Effector memory CD4-positive, alpha-beta T cell (primary cell): ENCODE measurements at regions not wholly inside any gene's neighbourhood (a gene's known extent, or its start where the extent isn't known, plus 50 kb on each side); places are given as distances from the start of the nearest gene placed in this dataset.

Experiments used
- DNase-seq, 3 donors: peaks; one replicate each; pipeline ENCODE4 v3.0.0-alpha.2; 2020
- H3K27ac ChIP-seq: 2 replicates; pipeline ENCODE4 v1.7.0; 2013; ENCODE audit warnings: mild to moderate bottlenecking, low read length, moderate library complexity; ENCODE audit not compliant: insufficient read depth, poor library complexity, severe bottlenecking
- H3K27me3 ChIP-seq: replicated peaks from 2 replicates; pipeline ENCODE4 v1.7.0; 2013; ENCODE audit warnings: mild to moderate bottlenecking, low read length; ENCODE audit not compliant: insufficient read depth, control insufficient read depth, poor library complexity, severe bottlenecking
- H3K36me3 ChIP-seq: 2 replicates; pipeline ENCODE4 v1.7.0; 2013; ENCODE audit warnings: mild to moderate bottlenecking, low read length, moderate library complexity; ENCODE audit not compliant: control insufficient read depth, insufficient read depth
- H3K4me1 ChIP-seq: 2 replicates; pipeline ENCODE4 v1.7.0; 2013; ENCODE audit warnings: low read length, mild to moderate bottlenecking; ENCODE audit not compliant: control insufficient read depth, insufficient read depth, poor library complexity, severe bottlenecking
- H3K4me3 ChIP-seq: 2 replicates; pipeline ENCODE4 v1.7.0; 2013; ENCODE audit warnings: low read length, low read depth, mild to moderate bottlenecking; ENCODE audit not compliant: insufficient read depth, poor library complexity, severe bottlenecking
- H3K9me3 ChIP-seq: 2 replicates; pipeline ENCODE4 v1.7.0; 2013; ENCODE audit warnings: mild to moderate bottlenecking, low read length, moderate library complexity; ENCODE audit not compliant: control insufficient read depth

- Histone ChIP-seq H3K36me3 (no peaks in the 10 kb centered on the region), H3K4me3 (no peak overlapping the region), H3K27ac (no peak overlapping the region), H3K9me3 (no peaks in the 10 kb centered on the region), H3K4me1 (no peaks in the 10 kb centered on the region), H3K27me3 (no peaks in the 10 kb centered on the region)
- no peak for DNase-seq
Observed at GRCh38 chr10:8556321-8556720, 501.8 kb downstream of the GATA3 start.

- no peaks in the 10 kb centered on the region for H3K36me3 ChIP-seq
- no peaks in the 10 kb centered on the region for H3K9me3 ChIP-seq
- no peaks in the 10 kb centered on the region for H3K4me1 ChIP-seq
- no peak for DNase-seq
- no peak overlapping the region for H3K4me3 ChIP-seq
- H3K27ac ChIP-seq: no peak overlapping the region
- H3K27me3 ChIP-seq: no peaks in the 10 kb centered on the region
Observed at GRCh38 chr10:8563478-8563877, 509.0 kb downstream of the GATA3 start.

GRCh38 chr10:8566737-8567136, 512.2 kb downstream of the GATA3 start:
- no peaks in the 10 kb centered on the region for H3K36me3 ChIP-seq
- H3K4me1 ChIP-seq: no peaks in the 10 kb centered on the region
- H3K4me3 ChIP-seq: no peak overlapping the region
- peaks cover 3% of the 10 kb centered on the region for H3K27me3 ChIP-seq
- DNase-seq: no peak
- H3K27ac ChIP-seq: no peak overlapping the region
- no peaks in the 10 kb centered on the region for H3K9me3 ChIP-seq

- Histone ChIP-seq H3K9me3 (no peaks in the 10 kb centered on the region), H3K36me3 (no peaks in the 10 kb centered on the region), H3K27me3 (peaks cover 3% of the 10 kb centered on the region), H3K4me1 (no peaks in the 10 kb centered on the region), H3K27ac (no peak overlapping the region), H3K4me3 (no peak overlapping the region)
- no peak for DNase-seq
Observed at GRCh38 chr10:8568401-8568800, 513.9 kb downstream of the GATA3 start.

- Histone ChIP-seq H3K27me3 (peaks cover 3% of the 10 kb centered on the region), H3K9me3 (no peaks in the 10 kb centered on the region), H3K4me3 (no peak overlapping the region), H3K27ac (no peak overlapping the region), H3K4me1 (no peaks in the 10 kb centered on the region), H3K36me3 (no peaks in the 10 kb centered on the region)
- no peak for DNase-seq
Observed at GRCh38 chr10:8575620-8576019, 521.1 kb downstream of the GATA3 start.

- Histone ChIP-seq H3K27ac (no peak overlapping the region), H3K4me1 (no peaks in the 10 kb centered on the region), H3K9me3 (no peaks in the 10 kb centered on the region), H3K36me3 (no peaks in the 10 kb centered on the region), H3K27me3 (no peaks in the 10 kb centered on the region), H3K4me3 (no peak overlapping the region)
- DNase-seq: no peak
Observed at GRCh38 chr10:8576281-8576680, 521.8 kb downstream of the GATA3 start.

- no peak for DNase-seq
- H3K36me3 ChIP-seq: no peaks in the 10 kb centered on the region
- no peak overlapping the region for H3K27ac ChIP-seq
- no peaks in the 10 kb centered on the region for H3K9me3 ChIP-seq
- no peaks in the 10 kb centered on the region for H3K4me1 ChIP-seq
- H3K4me3 ChIP-seq: no peak overlapping the region
- H3K27me3 ChIP-seq: no peaks in the 10 kb centered on the region
Observed at GRCh38 chr10:8576911-8577310, 522.4 kb downstream of the GATA3 start.

GRCh38 chr10:8577686-8578085, 523.2 kb downstream of the GATA3 start:
- no peak overlapping the region for H3K4me3 ChIP-seq
- no peak overlapping the region for H3K27ac ChIP-seq
- H3K4me1 ChIP-seq: no peaks in the 10 kb centered on the region
- DNase-seq: no peak
- H3K27me3 ChIP-seq: no peaks in the 10 kb centered on the region
- no peaks in the 10 kb centered on the region for H3K36me3 ChIP-seq
- no peaks in the 10 kb centered on the region for H3K9me3 ChIP-seq

- H3K4me3 ChIP-seq: no peak overlapping the region
- no peak for DNase-seq
- no peak overlapping the region for H3K27ac ChIP-seq
Observed at GRCh38 chr10:8581521-8582225, 527.2 kb downstream of the GATA3 start.

GRCh38 chr10:8583096-8583495, 528.6 kb downstream of the GATA3 start:
- DNase-seq: no peak
- H3K9me3 ChIP-seq: no peaks in the 10 kb centered on the region

More at GRCh38 chr10:8581521-8582225, 527.2 kb downstream of the GATA3 start:
- no peaks in the 10 kb centered on the region for H3K36me3 ChIP-seq
- H3K4me1 ChIP-seq: no peaks in the 10 kb centered on the region
- H3K9me3 ChIP-seq: no peaks in the 10 kb centered on the region
- H3K27me3 ChIP-seq: no peaks in the 10 kb centered on the region

More at GRCh38 chr10:8583096-8583495, 528.6 kb downstream of the GATA3 start:
- H3K4me3 ChIP-seq: no peak overlapping the region
- peaks cover 2% of the 10 kb centered on the region for H3K27me3 ChIP-seq
- no peaks in the 10 kb centered on the region for H3K4me1 ChIP-seq
- no peak overlapping the region for H3K27ac ChIP-seq
- H3K36me3 ChIP-seq: no peaks in the 10 kb centered on the region
